HCT116 (cell line): ENCODE measurements at regions not wholly inside any gene's neighbourhood (a gene's known extent, or its start where the extent isn't known, plus 50 kb on each side); places are given as distances from the start of the nearest gene placed in this dataset.

ENCODE experiments used
- ATAC-seq: fragments of 200-7000 bp; cut with Tn5 transposase; 2 replicates; pipeline ENCODE4 v1.9.1; 2020; ENCODE audit warnings: mild to moderate bottlenecking, moderate library complexity
- BruUV-seq: library from RNA; stranded (reverse); fragments of 400-500 nt; replicated peaks from 2 replicates; lab custom pipeline; 2021; lab: Mats Ljungman, UMichigan
- CTCF ChIA-PET: fragments of 300-600 bp; sonication (Branson Sonifier 250); formaldehyde crosslinking; loops from one replicate; lab custom pipeline; 2021; ENCODE audit warnings: antibody characterized with exemption; lab: Charles Lee
- POLR2A ChIA-PET: fragments of 300-600, 350-600 bp; sonication (Branson Sonifier 250); formaldehyde crosslinking; loops from one replicate; lab custom pipeline; 2021; ENCODE audit warnings: antibody characterized with exemption; lab: Charles Lee
- RAD21 ChIA-PET, 2 experiments: fragments of 300-600 bp; sonication (Branson Sonifier 250); formaldehyde crosslinking; loops; one replicate each; lab custom pipeline; 2023; ENCODE audit warnings: low total read pairs in 2 of 2; ENCODE audit not compliant: uncharacterized antibody in 2 of 2, unreplicated experiment in 2 of 2, low non-redundant PET in 1 of 2; lab: Charles Lee
- DNase-seq: peaks from one replicate; pipeline ENCODE4 v3.0.0-alpha.2; 2010; ENCODE audit warnings: low read depth, low spot score
- H2AFZ ChIP-seq: fragments of 200-600 bp; shearing (Covaris generic), sonication (generic); 2 replicates; pipeline ENCODE4 v1.6.1; 2017; ENCODE audit warnings: low read depth, mixed run types, mixed read lengths, antibody characterized with exemption, low read length; ENCODE audit not compliant: poor library complexity, severe bottlenecking
- H3K27ac ChIP-seq: 2 replicates; pipeline ENCODE4 v1.5.1; 2012; ENCODE audit warnings: low read depth, low read length
- H3K27me3 ChIP-seq: fragments of 200-600 bp; sonication (generic); 2 replicates; pipeline ENCODE4 v1.6.1; 2016; ENCODE audit warnings: mixed run types, low read length, mixed read lengths; ENCODE audit not compliant: insufficient read depth
- H3K36me3 ChIP-seq, 2 experiments: fragments of 200-500 bp in 1 of 2; fragments of 200-600 bp in 1 of 2; sonication (Bioruptor generic) in 1 of 2; sonication (generic) in 1 of 2; 2 replicates each; pipeline versions ENCODE4 v1.5.1 to v1.6.1; 2014 to 2016; ENCODE audit warnings: low read length in 2 of 2, inconsistent platforms in 1 of 2, mixed read lengths in 1 of 2, mixed run types in 1 of 2; ENCODE audit not compliant: insufficient read depth in 2 of 2, control insufficient read depth in 1 of 2
- H3K4me1 ChIP-seq, 2 experiments: fragments of 200-600 bp in 1 of 2; sonication (generic) in 1 of 2; 2 replicates each; pipeline versions ENCODE4 v1.5.1 to v1.6.1; 2012 to 2017; ENCODE audit warnings: low read length in 2 of 2, inconsistent platforms in 1 of 2, mild to moderate bottlenecking in 1 of 2, mixed read lengths in 1 of 2, mixed run types in 1 of 2, moderate library complexity in 1 of 2; ENCODE audit not compliant: insufficient read depth in 2 of 2, control insufficient read depth in 1 of 2
- H3K4me2 ChIP-seq: fragments of 200-600 bp; sonication (generic); 2 replicates; pipeline ENCODE4 v1.6.1; 2017; ENCODE audit warnings: mixed run types, low read length, mixed read lengths
- H3K4me3 ChIP-seq, 2 experiments: fragments of 200-600 bp in 1 of 2; sonication (generic) in 1 of 2; replicated peaks in 1 of 2; 2 replicates each; pipeline ENCODE4 v1.5.1; 2011 to 2016; ENCODE audit warnings: low read length in 2 of 2, control low read depth in 1 of 2, low read depth in 1 of 2, mild to moderate bottlenecking in 1 of 2, mixed read lengths in 1 of 2, mixed run types in 1 of 2
- H3K79me2 ChIP-seq: fragments of 200-600 bp; sonication (generic); 2 replicates; pipeline ENCODE4 v1.6.1; 2017; ENCODE audit warnings: mild to moderate bottlenecking, mixed run types, low read length, moderate library complexity, mixed read lengths; ENCODE audit not compliant: insufficient read depth
- H3K9ac ChIP-seq: fragments of 200-600 bp; sonication (generic); 2 replicates; pipeline ENCODE4 v1.6.1; 2016; ENCODE audit warnings: low read length, mixed read lengths
- H3K9me2 ChIP-seq: fragments of 200-600 bp; sonication (generic), shearing (Covaris generic); 2 replicates; pipeline ENCODE4 v1.6.1; 2017; ENCODE audit warnings: mixed run types, mild to moderate bottlenecking, moderate library complexity; ENCODE audit not compliant: insufficient read depth
- H3K9me3 ChIP-seq, 2 experiments: fragments of 200-500 bp in 1 of 2; fragments of 200-600 bp in 1 of 2; sonication (Bioruptor generic) in 1 of 2; sonication (generic) in 1 of 2; 2 replicates each; pipeline ENCODE4 v1.6.1; 2014 to 2017; ENCODE audit warnings: low read length in 2 of 2, mixed read lengths in 2 of 2, inconsistent platforms in 1 of 2, low read depth in 1 of 2, mild to moderate bottlenecking in 1 of 2, mixed run types in 1 of 2, moderate library complexity in 1 of 2; ENCODE audit not compliant: control insufficient read depth in 1 of 2, insufficient read depth in 1 of 2
- H4K20me1 ChIP-seq: fragments of 200-600 bp; sonication (generic), shearing (Covaris generic); 2 replicates; pipeline ENCODE4 v1.6.1; 2017; ENCODE audit warnings: mixed run types, mild to moderate bottlenecking, moderate library complexity; ENCODE audit not compliant: insufficient read depth
- ATF3 ChIP-seq: IDR thresholded peaks from 2 replicates; pipeline ENCODE4 v1.6.1; 2012
- CBX3 ChIP-seq: IDR thresholded peaks from 2 replicates; pipeline ENCODE4 v1.6.1; 2012; ENCODE audit warnings: low read depth
- CEBPB ChIP-seq: IDR thresholded peaks from 2 replicates; pipeline ENCODE4 v1.6.1; 2012; ENCODE audit warnings: low read depth
- EGR1 ChIP-seq: IDR thresholded peaks from 2 replicates; pipeline ENCODE4 v1.6.1; 2012; ENCODE audit warnings: low read depth
- ELF1 ChIP-seq: IDR thresholded peaks from 2 replicates; pipeline ENCODE4 v1.6.1; 2012; ENCODE audit warnings: low read depth, borderline replicate concordance
- POLR2AphosphoS5 ChIP-seq: IDR thresholded peaks from 2 replicates; pipeline ENCODE4 v1.6.1; 2011; ENCODE audit warnings: mild to moderate bottlenecking, low read depth, low read length, moderate library complexity
- RAD21 ChIP-seq: IDR thresholded peaks from 2 replicates; pipeline ENCODE4 v1.6.1; 2012; ENCODE audit warnings: low read depth, mild to moderate bottlenecking
- REST ChIP-seq: IDR thresholded peaks from 2 replicates; pipeline ENCODE4 v1.6.1; 2012; ENCODE audit warnings: low read depth
- SP1 ChIP-seq: IDR thresholded peaks from 2 replicates; pipeline ENCODE4 v1.6.1; 2012; ENCODE audit warnings: low read depth
- SRF ChIP-seq: IDR thresholded peaks from 2 replicates; pipeline ENCODE4 v1.6.1; 2012; ENCODE audit warnings: low read depth
- YY1 ChIP-seq: IDR thresholded peaks from 2 replicates; pipeline ENCODE4 v1.6.1; 2011; ENCODE audit warnings: low read length, low read depth, moderate library complexity, mild to moderate bottlenecking; ENCODE audit not compliant: insufficient replicate concordance; ENCODE audit errors: extremely low read depth
- ZBTB33 ChIP-seq: IDR thresholded peaks from 2 replicates; pipeline ENCODE4 v1.6.1; 2011; ENCODE audit warnings: mild to moderate bottlenecking, low read length, moderate library complexity; ENCODE audit not compliant: insufficient replicate concordance; ENCODE audit errors: extremely low read depth
- ZNF274 ChIP-seq: fragments of 200-500 bp; sonication (Bioruptor generic); IDR thresholded peaks from 2 replicates; pipeline ENCODE4 v1.6.1; 2014; ENCODE audit warnings: mild to moderate bottlenecking, low read depth, low read length, inconsistent platforms
- intact Hi-C: fragments of 100-400 bp; cut with micrococcal nuclease; formaldehyde crosslinking; loops from 2 replicates; pipeline ENCODE4 v1.10.0; 2022

GRCh38 chr7:16045296-16045695 lies 358.8 kb upstream of the MEOX2 start:
- intact Hi-C loops = no loop called here
- ChIA-PET RAD21 (no interaction called here), POLR2A (no interaction called here), CTCF (no interaction called here)
- Histone ChIP-seq H3K4me1 (no peaks in the 10 kb centered on the region), H3K9me2 (no peaks in the 10 kb centered on the region), H3K27ac (no peak overlapping the region), H3K27me3 (no peaks in the 10 kb centered on the region), H3K36me3 (no peaks in the 10 kb centered on the region), H2AFZ (no peak overlapping the region), H3K4me2 (no peak overlapping the region), H3K9ac (no peak overlapping the region), H3K9me3 (no peaks in the 10 kb centered on the region), H3K4me3 (no peak overlapping the region), H3K79me2 (no peaks in the 10 kb centered on the region), H4K20me1 (no peaks in the 10 kb centered on the region)
- no TSS peak for BruUV-seq
- DNase-seq (no peak), ATAC-seq (no peak)
- TF ChIP-seq SP1 = no peak
- TF ChIP-seq EGR1 = no peak
- TF ChIP-seq ZBTB33 = no peak
- no peak for TF ChIP-seq REST
- TF ChIP-seq CEBPB = no peak
- TF ChIP-seq CBX3 = no peak
- TF ChIP-seq ZNF274 = no peak
- no peak for TF ChIP-seq SRF
- no peak for TF ChIP-seq RAD21
- TF ChIP-seq YY1 = no peak
- TF ChIP-seq POLR2AphosphoS5 = no peak
- TF ChIP-seq ELF1 = no peak
- no peak for TF ChIP-seq ATF3
